BLaER1 (cell line): ENCODE measurements at regions not wholly inside any gene's neighbourhood (a gene's known extent, or its start where the extent isn't known, plus 50 kb on each side); places are given as distances from the start of the nearest gene placed in this dataset.

Source experiments
- H3K27ac ChIP-seq: shearing (Covaris generic); formaldehyde crosslinking; 2 replicates; pipeline ENCODE4 v1.8.1; 2022
- H3K27me3 ChIP-seq: shearing (Covaris generic); formaldehyde crosslinking; 2 replicates; pipeline ENCODE4 v1.8.1; 2022
- H3K36me3 ChIP-seq: shearing (Covaris generic); formaldehyde crosslinking; 2 replicates; pipeline ENCODE4 v1.8.1; 2022
- H3K4me1 ChIP-seq: shearing (Covaris generic); formaldehyde crosslinking; 2 replicates; pipeline ENCODE4 v1.8.1; 2022
- H3K4me2 ChIP-seq: shearing (Covaris generic); formaldehyde crosslinking; 2 replicates; pipeline ENCODE4 v1.8.1; 2022
- H3K4me3 ChIP-seq: shearing (Covaris generic); formaldehyde crosslinking; 2 replicates; pipeline ENCODE4 v1.8.1; 2022
- H3K9ac ChIP-seq: shearing (Covaris generic); formaldehyde crosslinking; 2 replicates; pipeline ENCODE4 v1.8.1; 2022
- H3K9me3 ChIP-seq: shearing (Covaris generic); formaldehyde crosslinking; 2 replicates; pipeline ENCODE4 v1.8.1; 2022
- H4K20me1 ChIP-seq: shearing (Covaris generic); formaldehyde crosslinking; 2 replicates; pipeline ENCODE4 v1.8.1; 2022
- Cebpa-rat ChIP-seq: shearing (Covaris generic); IDR thresholded peaks from 2 replicates; pipeline ENCODE4 v1.8.1; 2022

DNA sequence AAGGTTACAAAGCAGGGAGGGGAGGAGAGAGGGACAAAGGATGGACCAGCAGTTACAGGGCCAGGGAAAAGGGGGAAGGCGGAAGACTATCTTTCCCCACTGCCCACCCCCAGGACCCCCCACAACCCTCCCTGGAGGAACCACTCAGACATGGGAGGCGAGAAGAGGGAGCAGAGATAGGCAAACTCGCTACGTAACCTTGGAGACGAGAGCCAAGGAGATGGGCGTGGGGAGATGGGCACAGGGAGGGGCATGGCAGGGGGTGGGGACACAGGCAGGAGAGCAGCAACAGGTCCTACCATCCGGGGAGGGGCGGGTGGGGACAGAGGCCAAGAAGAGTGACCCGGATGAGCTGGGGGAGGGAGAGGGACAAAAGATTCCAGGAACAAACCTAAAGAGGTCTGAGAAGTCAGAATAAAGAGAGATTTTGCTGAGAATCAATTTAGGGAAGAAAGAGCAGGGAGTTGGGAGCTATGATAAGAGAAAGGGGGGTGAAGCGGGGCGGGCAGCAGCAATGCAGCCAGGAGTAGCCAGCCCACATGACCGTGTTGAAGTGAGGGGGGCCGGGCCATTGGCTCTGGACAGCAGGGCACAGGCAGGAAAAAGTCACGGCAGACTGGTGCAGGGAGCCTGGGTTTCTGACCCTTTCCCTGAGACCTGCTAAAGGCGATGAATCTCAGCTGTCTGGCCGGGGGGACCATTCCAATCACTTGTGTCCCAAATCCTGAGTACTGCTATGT, 128.4 kb downstream of the BUD13 start:
- no peaks in the 10 kb centered on the region for H3K9me3 ChIP-seq
- H3K27ac ChIP-seq = no peak overlapping the region
- H3K9ac ChIP-seq = no peak overlapping the region
- TF ChIP-seq Cebpa-rat = no peak
- no peaks in the 10 kb centered on the region for H3K36me3 ChIP-seq
- no peaks in the 10 kb centered on the region for H4K20me1 ChIP-seq
- H3K4me3 ChIP-seq = no peak overlapping the region
- no peaks in the 10 kb centered on the region for H3K27me3 ChIP-seq
- no peak overlapping the region for H3K4me2 ChIP-seq
- H3K4me1 ChIP-seq = no peaks in the 10 kb centered on the region

DNA sequence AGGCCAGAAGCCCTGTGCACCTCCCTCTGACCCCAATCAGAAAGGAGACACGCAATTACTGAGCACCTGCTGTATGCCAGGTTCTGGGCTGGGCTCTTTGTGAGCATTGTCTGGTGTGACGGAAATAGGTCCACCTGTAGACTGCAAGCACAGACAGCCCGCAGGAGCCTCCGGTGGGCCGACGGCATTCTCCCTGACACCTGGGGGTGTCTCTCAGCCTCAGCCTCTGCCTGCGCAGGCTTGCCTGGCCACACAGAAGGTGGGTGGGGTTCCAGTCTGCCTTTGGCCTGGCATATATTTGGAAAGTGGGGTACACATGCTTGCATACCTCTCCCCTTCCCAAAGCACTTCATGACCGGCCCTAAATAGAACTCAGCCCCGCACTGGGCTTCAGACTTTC, 129.3 kb downstream of the BUD13 start:
- H3K4me1 ChIP-seq = no peaks in the 10 kb centered on the region
- no peak overlapping the region for H3K27ac ChIP-seq
- no peaks in the 10 kb centered on the region for H3K9me3 ChIP-seq
- no peaks in the 10 kb centered on the region for H4K20me1 ChIP-seq
- H3K27me3 ChIP-seq = no peaks in the 10 kb centered on the region
- H3K9ac ChIP-seq = no peak overlapping the region
- no peak overlapping the region for H3K4me3 ChIP-seq
- H3K4me2 ChIP-seq = no peak overlapping the region
- TF ChIP-seq Cebpa-rat = no peak
- H3K36me3 ChIP-seq = no peaks in the 10 kb centered on the region

GRCh38 chr11:116642902-116643301, 129.9 kb downstream of the BUD13 start:
- Histone ChIP-seq H3K9me3 (no peaks in the 10 kb centered on the region), H3K27me3 (no peaks in the 10 kb centered on the region), H3K9ac (no peak overlapping the region), H3K27ac (no peak overlapping the region), H3K4me2 (no peak overlapping the region), H4K20me1 (no peaks in the 10 kb centered on the region), H3K36me3 (no peaks in the 10 kb centered on the region), H3K4me3 (no peak overlapping the region), H3K4me1 (no peaks in the 10 kb centered on the region)
- no peak for TF ChIP-seq Cebpa-rat

- H3K9me3 ChIP-seq = no peaks in the 10 kb centered on the region
- no peak overlapping the region for H3K27ac ChIP-seq
- H3K27me3 ChIP-seq = no peaks in the 10 kb centered on the region
- no peak for TF ChIP-seq Cebpa-rat
- H3K9ac ChIP-seq = no peak overlapping the region
- no peak overlapping the region for H3K4me3 ChIP-seq
- no peaks in the 10 kb centered on the region for H4K20me1 ChIP-seq
- H3K4me1 ChIP-seq = no peaks in the 10 kb centered on the region
- no peak overlapping the region for H3K4me2 ChIP-seq
- no peaks in the 10 kb centered on the region for H3K36me3 ChIP-seq
Measured at GRCh38 chr11:116642481-116642880, 130.3 kb downstream of the BUD13 start.

DNA sequence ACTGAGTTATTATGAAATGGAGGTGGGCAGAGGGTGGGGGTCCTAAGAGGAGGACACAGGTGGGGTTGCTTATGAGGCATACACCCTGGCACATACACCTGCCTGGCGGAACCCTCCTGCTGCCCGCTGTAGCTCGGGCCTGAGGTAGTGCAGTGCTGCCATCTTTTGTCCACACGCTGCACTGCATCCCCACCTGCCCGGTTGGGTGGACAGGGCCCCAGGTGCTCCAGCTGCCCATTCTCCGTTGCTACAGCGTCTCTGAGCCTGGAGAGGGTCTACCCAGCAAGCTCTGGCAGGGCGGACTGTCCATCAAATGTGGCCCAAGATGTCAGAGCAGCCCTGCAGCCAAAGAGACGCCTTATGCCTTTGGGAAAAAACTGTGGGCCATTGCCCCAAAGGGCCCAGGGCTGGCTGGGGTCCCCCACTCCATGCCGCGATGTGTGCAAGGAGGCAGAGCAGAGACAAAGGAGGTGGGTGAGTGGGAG, 131.2 kb downstream of the BUD13 start:
- Histone ChIP-seq H3K27me3 (no peaks in the 10 kb centered on the region), H4K20me1 (no peaks in the 10 kb centered on the region), H3K9me3 (no peaks in the 10 kb centered on the region), H3K4me3 (no peak overlapping the region), H3K4me1 (no peaks in the 10 kb centered on the region), H3K36me3 (no peaks in the 10 kb centered on the region), H3K27ac (no peak overlapping the region), H3K4me2 (no peak overlapping the region), H3K9ac (no peak overlapping the region)
- no peak for TF ChIP-seq Cebpa-rat

DNA sequence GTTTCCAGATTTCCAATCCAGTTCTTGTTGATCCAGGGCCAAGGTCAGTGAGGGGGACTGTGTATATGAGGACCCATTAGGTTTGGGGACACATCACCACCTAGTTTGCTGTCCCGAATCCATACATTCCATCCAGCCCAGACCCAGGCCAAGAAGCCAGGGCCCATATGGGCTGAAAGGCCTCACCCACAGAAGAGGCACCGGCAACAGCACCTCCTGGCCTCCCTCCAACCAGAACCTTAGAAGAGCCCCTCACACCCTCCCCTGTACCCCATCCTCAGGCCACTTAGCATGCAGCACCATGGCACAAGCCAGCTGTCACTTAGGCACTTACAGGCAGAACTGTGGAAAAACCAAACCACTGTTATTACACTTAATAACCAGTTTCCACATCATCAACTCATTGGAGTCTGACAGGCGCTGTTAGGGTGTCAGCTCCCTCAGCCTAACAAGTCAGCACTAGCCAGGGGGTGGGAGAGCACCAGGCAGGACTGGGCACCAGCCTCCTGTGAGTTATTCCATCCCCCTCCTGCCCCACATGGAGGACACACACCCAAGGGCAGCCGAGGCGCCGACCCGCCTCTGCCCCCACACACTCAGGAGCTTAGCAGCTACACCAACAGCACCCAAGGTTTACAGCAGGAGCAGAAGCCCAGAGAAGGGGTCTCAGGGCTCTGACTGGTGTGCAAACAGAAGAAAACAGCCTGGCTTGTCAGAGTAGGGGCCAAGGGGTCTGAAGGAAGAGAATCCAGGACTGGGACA, 132.0 kb downstream of the BUD13 start:
- H3K4me1 ChIP-seq = no peaks in the 10 kb centered on the region
- TF ChIP-seq Cebpa-rat = no peak
- H3K9ac ChIP-seq = no peak overlapping the region
- H3K36me3 ChIP-seq = no peaks in the 10 kb centered on the region
- H3K4me2 ChIP-seq = no peak overlapping the region
- no peak overlapping the region for H3K27ac ChIP-seq
- H3K9me3 ChIP-seq = no peaks in the 10 kb centered on the region
- no peaks in the 10 kb centered on the region for H4K20me1 ChIP-seq
- H3K4me3 ChIP-seq = no peak overlapping the region
- no peaks in the 10 kb centered on the region for H3K27me3 ChIP-seq

DNA sequence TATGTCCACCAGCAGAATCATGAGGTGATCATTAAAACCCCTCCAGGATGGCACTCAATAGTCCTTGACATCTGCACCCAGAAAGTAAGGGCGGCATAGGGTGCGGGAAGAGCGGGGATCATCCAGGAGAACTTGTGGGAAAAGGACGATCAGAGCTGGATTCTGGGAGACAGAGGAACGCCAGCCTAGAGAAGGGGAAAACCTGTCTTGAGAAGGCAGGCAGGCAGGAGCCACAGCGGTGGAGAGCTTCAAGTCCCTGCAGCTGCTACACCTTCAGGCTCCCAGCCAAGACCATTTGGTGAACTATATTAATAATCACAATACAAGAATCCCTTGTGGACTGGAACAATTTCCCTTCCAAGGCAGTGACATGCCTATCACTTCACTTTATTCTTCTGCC, 134.3 kb downstream of the BUD13 start:
- no peak overlapping the region for H3K27ac ChIP-seq
- H3K36me3 ChIP-seq = no peaks in the 10 kb centered on the region
- no peak overlapping the region for H3K9ac ChIP-seq
- no peaks in the 10 kb centered on the region for H4K20me1 ChIP-seq
- H3K4me3 ChIP-seq = no peak overlapping the region
- no peak for TF ChIP-seq Cebpa-rat
- no peaks in the 10 kb centered on the region for H3K4me1 ChIP-seq
- no peak overlapping the region for H3K4me2 ChIP-seq
- H3K9me3 ChIP-seq = no peaks in the 10 kb centered on the region
- H3K27me3 ChIP-seq = no peaks in the 10 kb centered on the region

DNA sequence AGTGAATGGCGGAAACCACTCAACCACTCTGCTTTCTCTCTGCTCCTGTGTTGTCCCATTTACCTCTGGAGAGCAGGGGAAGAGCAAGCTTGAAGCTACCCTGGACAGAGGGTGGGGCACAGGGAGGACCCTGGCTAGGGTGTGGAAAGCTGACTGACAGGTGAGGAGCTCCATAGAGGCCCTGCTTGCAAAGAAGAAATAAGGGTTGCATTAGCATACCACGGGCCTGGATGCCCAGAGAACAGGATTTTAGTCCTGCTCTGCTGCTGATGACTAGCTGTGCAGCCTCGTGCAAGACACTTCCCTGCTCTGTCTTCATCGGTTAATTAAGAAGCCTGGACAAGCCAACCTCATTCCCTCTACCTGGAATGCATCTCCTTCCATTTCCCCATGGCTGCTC, 135.0 kb downstream of the BUD13 start:
- no peak overlapping the region for H3K27ac ChIP-seq
- H3K4me1 ChIP-seq = no peaks in the 10 kb centered on the region
- no peaks in the 10 kb centered on the region for H3K27me3 ChIP-seq
- H3K36me3 ChIP-seq = no peaks in the 10 kb centered on the region
- no peak overlapping the region for H3K9ac ChIP-seq
- no peaks in the 10 kb centered on the region for H4K20me1 ChIP-seq
- TF ChIP-seq Cebpa-rat = no peak
- no peaks in the 10 kb centered on the region for H3K9me3 ChIP-seq
- no peak overlapping the region for H3K4me2 ChIP-seq
- H3K4me3 ChIP-seq = no peak overlapping the region

DNA sequence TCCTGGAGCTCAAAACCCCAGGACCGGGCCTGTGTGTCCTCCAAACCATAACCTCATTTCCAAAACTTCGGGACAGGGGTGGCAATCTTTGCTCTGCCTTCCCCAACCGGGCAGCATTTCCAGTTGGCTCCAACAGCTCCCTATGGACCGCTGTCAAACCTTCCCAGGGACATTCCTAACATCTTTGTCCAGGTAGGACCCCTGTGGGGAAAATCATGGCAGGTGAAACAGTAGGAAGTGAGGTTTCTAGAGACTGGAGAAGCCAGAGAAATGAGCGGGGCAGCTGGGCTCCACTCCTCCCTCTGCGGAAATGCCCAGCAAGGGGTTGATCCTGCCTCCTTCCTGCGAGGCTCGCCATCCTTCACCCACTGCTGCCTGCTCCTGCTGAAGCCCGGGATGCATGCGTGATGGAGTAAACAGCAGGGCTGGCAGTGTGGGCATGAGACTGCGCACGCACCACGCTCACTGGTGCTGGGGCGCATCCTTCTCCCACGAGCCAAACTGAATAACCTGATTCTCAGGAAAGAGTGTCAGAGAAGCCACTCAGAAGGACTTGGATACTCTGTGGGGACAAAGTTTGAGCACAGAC, 136.4 kb downstream of the BUD13 start:
- H3K4me1 ChIP-seq = no peaks in the 10 kb centered on the region
- H3K27me3 ChIP-seq = no peaks in the 10 kb centered on the region
- no peaks in the 10 kb centered on the region for H3K9me3 ChIP-seq
- no peaks in the 10 kb centered on the region for H3K36me3 ChIP-seq
- no peak overlapping the region for H3K9ac ChIP-seq
- TF ChIP-seq Cebpa-rat = no peak
- no peak overlapping the region for H3K27ac ChIP-seq
- no peak overlapping the region for H3K4me2 ChIP-seq
- H4K20me1 ChIP-seq = no peaks in the 10 kb centered on the region
- H3K4me3 ChIP-seq = no peak overlapping the region

GRCh38 chr11:116631201-116631600, 141.6 kb downstream of the BUD13 start:
- no peak for TF ChIP-seq Cebpa-rat
- no peak overlapping the region for H3K4me2 ChIP-seq
- H3K4me3 ChIP-seq = no peak overlapping the region
- H3K9ac ChIP-seq = no peak overlapping the region
- no peaks in the 10 kb centered on the region for H4K20me1 ChIP-seq
- no peak overlapping the region for H3K27ac ChIP-seq
- no peaks in the 10 kb centered on the region for H3K27me3 ChIP-seq
- no peaks in the 10 kb centered on the region for H3K9me3 ChIP-seq
- no peaks in the 10 kb centered on the region for H3K36me3 ChIP-seq
- no peaks in the 10 kb centered on the region for H3K4me1 ChIP-seq
